ENCODE measurements at regions not wholly inside any gene's neighbourhood (a gene's known extent, or its start where the extent isn't known, plus 50 kb on each side); places are given as distances from the start of the nearest gene placed in this dataset.
"Not testable (repeated sequence)": the region's sequence is repeated elsewhere in the genome, so short reads cannot be mapped to it uniquely, and the experiment has no call there.

DNA sequence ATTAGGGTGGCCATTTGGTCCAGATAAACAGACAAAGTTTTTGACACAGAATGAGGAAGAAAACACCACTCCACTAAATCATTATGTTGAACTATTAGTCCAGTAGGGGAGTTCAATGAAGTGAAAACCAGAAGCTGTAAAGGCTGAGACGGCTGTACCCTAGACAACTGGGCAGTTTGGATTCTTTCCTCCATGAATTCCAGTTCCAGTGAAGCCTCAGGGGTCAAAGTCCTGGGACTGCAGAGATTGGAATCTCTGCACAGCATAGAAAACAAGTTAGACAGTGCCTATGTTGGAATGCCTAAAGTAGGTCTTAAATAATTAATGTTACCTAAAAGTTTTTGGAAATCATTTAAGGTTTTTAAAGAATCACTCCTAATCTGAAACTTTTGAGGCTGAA lies 86.5 kb upstream of the PGR start:
- CTCF ChIA-PET (ENCODE audit: low intra/inter-chr PET ratio, low total read pairs); H3K79me2 ChIP-seq (ENCODE audit: insufficient read depth, low read length); in situ Hi-C loops (cut with HindIII; ENCODE audit: extremely low pct_ligation_motif_present, low pct_unique_long_range_greater_than_20kb); ATAC-seq; FAIRE-seq; H2AFZ ChIP-seq (ENCODE audit: low read length); H3K4me3 ChIP-seq (replicated peaks in 1 of 3; ENCODE audit: insufficient read depth in 1 of 3, low read depth in 2 of 3, low read length in 3 of 3); DNase-seq (ENCODE audit: low spot score); intact Hi-C loops (cut with micrococcal nuclease; ENCODE audit: unreplicated experiment); H3K27ac ChIP-seq (ENCODE audit: extremely low read length, insufficient read depth, low read length); H3K36me3 ChIP-seq (replicated peaks in 1 of 2; ENCODE audit: control insufficient read depth in 1 of 2, insufficient read depth in 2 of 2, low read length in 2 of 2); H3K4me2 ChIP-seq (ENCODE audit: low read depth, low read length); H4K20me1 ChIP-seq (ENCODE audit: insufficient read depth, low read length); H3K9ac ChIP-seq (ENCODE audit: insufficient read depth, low read depth, low read length); BruUV-seq (replicated peaks); POLR2A ChIA-PET; H3K4me1 ChIP-seq (ENCODE audit: insufficient read depth, low read length); H3K27me3 ChIP-seq (ENCODE audit: control insufficient read depth in 1 of 2, insufficient read depth in 2 of 2, low read length in 2 of 2): not testable (repeated sequence)
- WGBS (ENCODE audit: low lambda C conversion rate): 0% methylated on average over 1 of the region's 1 CpG
- H3K9me3 ChIP-seq (ENCODE audit: low read length): peaks cover 56% of the 10 kb centered on the region

DNA sequence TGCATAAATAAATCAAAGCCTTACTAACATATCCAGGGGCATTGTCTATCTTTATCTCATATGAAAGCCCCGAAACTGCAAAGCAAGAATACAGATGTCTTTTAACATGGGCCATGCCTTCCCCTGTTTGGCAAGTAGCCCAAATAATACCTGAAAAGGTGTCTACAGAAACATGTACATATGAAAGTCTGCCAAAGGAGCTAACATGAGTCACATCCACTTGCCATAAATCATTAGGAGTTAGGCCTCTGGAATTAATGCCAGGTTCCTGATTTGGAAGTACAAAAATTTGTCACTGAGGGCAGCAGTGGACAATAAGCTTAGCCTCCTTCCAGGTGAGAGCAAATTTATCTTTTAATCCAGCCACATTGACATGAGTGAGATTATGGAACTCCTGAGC lies 85.5 kb upstream of the PGR start:
- ATAC-seq (no peak), FAIRE-seq (no peak), DNase-seq (ENCODE audit: low spot score) (no peak)
- intact Hi-C loops (cut with micrococcal nuclease; ENCODE audit: unreplicated experiment) (no loop called here), in situ Hi-C loops (cut with HindIII; ENCODE audit: extremely low pct_ligation_motif_present, low pct_unique_long_range_greater_than_20kb) (no loop called here)
- Histone ChIP-seq H3K9me3 (ENCODE audit: low read length) (peaks cover 57% of the 10 kb centered on the region), H3K27ac (ENCODE audit: extremely low read length, insufficient read depth, low read length) (no peak overlapping the region), H3K9ac (ENCODE audit: insufficient read depth, low read depth, low read length) (no peak overlapping the region), H3K4me2 (ENCODE audit: low read depth, low read length) (no peak overlapping the region), H3K4me3 (replicated peaks in 1 of 3; ENCODE audit: insufficient read depth in 1 of 3, low read depth in 2 of 3, low read length in 3 of 3) (no peak overlapping the region), H3K79me2 (ENCODE audit: insufficient read depth, low read length) (no peaks in the 10 kb centered on the region), H4K20me1 (ENCODE audit: insufficient read depth, low read length) (no peaks in the 10 kb centered on the region), H3K36me3 (replicated peaks in 1 of 2; ENCODE audit: control insufficient read depth in 1 of 2, insufficient read depth in 2 of 2, low read length in 2 of 2) (no peaks in the 10 kb centered on the region), H3K27me3 (ENCODE audit: control insufficient read depth in 1 of 2, insufficient read depth in 2 of 2, low read length in 2 of 2) (no peaks in the 10 kb centered on the region), H2AFZ (ENCODE audit: low read length) (no peak overlapping the region), H3K4me1 (ENCODE audit: insufficient read depth, low read length) (no peaks in the 10 kb centered on the region)
- no TSS peak for BruUV-seq (replicated peaks)
- ChIA-PET POLR2A (no interaction called here), CTCF (ENCODE audit: low intra/inter-chr PET ratio, low total read pairs) (no interaction called here)
- WGBS (ENCODE audit: low lambda C conversion rate): 0% methylated on average over 1 of the region's 1 CpG
- no peak for TF ChIP-seq HNRNPLL (IDR thresholded peaks at IDR 0.05; ENCODE audit: low read depth, low read length, poor library complexity, severe bottlenecking)
- no peak for TF ChIP-seq ZNF232 (CRISPR knock-in tag; IDR thresholded peaks at IDR 0.05; ENCODE audit: borderline replicate concordance)
- TF ChIP-seq, protein P1, sequence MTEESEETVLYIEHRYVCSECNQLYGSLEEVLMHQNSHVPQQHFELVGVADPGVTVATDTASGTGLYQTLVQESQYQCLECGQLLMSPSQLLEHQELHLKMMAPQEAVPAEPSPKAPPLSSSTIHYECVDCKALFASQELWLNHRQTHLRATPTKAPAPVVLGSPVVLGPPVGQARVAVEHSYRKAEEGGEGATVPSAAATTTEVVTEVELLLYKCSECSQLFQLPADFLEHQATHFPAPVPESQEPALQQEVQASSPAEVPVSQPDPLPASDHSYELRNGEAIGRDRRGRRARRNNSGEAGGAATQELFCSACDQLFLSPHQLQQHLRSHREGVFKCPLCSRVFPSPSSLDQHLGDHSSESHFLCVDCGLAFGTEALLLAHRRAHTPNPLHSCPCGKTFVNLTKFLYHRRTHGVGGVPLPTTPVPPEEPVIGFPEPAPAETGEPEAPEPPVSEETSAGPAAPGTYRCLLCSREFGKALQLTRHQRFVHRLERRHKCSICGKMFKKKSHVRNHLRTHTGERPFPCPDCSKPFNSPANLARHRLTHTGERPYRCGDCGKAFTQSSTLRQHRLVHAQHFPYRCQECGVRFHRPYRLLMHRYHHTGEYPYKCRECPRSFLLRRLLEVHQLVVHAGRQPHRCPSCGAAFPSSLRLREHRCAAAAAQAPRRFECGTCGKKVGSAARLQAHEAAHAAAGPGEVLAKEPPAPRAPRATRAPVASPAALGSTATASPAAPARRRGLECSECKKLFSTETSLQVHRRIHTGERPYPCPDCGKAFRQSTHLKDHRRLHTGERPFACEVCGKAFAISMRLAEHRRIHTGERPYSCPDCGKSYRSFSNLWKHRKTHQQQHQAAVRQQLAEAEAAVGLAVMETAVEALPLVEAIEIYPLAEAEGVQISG (CRISPR knock-in tag; IDR thresholded peaks at IDR 0.05): no peak
- TF ChIP-seq, protein P2, sequence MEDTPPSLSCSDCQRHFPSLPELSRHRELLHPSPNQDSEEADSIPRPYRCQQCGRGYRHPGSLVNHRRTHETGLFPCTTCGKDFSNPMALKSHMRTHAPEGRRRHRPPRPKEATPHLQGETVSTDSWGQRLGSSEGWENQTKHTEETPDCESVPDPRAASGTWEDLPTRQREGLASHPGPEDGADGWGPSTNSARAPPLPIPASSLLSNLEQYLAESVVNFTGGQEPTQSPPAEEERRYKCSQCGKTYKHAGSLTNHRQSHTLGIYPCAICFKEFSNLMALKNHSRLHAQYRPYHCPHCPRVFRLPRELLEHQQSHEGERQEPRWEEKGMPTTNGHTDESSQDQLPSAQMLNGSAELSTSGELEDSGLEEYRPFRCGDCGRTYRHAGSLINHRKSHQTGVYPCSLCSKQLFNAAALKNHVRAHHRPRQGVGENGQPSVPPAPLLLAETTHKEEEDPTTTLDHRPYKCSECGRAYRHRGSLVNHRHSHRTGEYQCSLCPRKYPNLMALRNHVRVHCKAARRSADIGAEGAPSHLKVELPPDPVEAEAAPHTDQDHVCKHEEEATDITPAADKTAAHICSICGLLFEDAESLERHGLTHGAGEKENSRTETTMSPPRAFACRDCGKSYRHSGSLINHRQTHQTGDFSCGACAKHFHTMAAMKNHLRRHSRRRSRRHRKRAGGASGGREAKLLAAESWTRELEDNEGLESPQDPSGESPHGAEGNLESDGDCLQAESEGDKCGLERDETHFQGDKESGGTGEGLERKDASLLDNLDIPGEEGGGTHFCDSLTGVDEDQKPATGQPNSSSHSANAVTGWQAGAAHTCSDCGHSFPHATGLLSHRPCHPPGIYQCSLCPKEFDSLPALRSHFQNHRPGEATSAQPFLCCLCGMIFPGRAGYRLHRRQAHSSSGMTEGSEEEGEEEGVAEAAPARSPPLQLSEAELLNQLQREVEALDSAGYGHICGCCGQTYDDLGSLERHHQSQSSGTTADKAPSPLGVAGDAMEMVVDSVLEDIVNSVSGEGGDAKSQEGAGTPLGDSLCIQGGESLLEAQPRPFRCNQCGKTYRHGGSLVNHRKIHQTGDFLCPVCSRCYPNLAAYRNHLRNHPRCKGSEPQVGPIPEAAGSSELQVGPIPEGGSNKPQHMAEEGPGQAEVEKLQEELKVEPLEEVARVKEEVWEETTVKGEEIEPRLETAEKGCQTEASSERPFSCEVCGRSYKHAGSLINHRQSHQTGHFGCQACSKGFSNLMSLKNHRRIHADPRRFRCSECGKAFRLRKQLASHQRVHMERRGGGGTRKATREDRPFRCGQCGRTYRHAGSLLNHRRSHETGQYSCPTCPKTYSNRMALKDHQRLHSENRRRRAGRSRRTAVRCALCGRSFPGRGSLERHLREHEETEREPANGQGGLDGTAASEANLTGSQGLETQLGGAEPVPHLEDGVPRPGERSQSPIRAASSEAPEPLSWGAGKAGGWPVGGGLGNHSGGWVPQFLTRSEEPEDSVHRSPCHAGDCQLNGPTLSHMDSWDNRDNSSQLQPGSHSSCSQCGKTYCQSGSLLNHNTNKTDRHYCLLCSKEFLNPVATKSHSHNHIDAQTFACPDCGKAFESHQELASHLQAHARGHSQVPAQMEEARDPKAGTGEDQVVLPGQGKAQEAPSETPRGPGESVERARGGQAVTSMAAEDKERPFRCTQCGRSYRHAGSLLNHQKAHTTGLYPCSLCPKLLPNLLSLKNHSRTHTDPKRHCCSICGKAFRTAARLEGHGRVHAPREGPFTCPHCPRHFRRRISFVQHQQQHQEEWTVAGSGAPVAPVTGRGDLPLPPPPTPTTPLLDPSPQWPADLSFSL (CRISPR knock-in tag; IDR thresholded peaks at IDR 0.05): no peak

Data from HepG2 (cell line).